Activated T-cell treated with anti-CD3 and anti-CD28 coated beads for 48 hours (primary cell): ENCODE measurements at regions not wholly inside any gene's neighbourhood (a gene's known extent, or its start where the extent isn't known, plus 50 kb on each side); places are given as distances from the start of the nearest gene placed in this dataset.

ENCODE experiments used
- DNase-seq: peaks from one replicate; pipeline ENCODE4 v3.0.0-alpha.2; 2020; ENCODE audit warnings: low read depth

DNA sequence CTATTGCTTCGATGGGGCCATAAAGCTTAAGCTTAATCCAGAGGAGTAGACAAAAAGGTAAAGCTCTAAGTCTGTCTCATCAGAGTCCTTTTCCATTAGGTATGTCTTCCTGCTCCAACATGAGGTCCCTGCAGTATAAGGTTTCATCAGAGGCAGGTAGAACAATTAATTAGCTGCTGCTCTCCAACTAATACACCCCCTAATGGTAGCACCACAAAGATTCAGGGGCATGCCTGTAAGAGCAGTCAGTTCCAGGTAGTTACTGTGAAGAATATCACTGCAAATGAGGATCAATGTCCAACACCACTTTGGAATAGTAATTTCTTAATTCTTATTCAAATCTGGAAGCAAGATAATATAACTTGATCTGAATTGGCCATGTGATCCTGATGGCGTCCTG lies 160.3 kb upstream of the ESRRG start:
- no peak for DNase-seq

DNA sequence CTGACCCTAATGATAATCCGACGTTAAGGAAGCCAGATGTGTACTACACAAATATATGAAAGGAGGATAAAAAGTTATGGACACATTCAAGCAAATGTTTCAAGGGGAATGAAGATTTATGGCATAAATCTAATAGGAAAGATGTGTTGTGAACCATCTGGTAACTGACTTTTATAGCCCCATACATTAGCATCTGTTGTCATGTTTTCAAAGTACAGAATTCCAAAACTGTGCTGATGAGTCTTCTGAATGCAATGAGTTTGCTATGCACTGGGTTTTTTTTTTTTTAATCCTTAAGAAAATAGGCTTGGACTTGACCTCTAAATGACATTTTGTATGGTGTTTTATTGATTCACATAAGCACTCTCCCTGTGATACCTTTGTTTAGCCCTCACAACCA lies 158.5 kb upstream of the ESRRG start:
- DNase-seq, result no peak

DNA sequence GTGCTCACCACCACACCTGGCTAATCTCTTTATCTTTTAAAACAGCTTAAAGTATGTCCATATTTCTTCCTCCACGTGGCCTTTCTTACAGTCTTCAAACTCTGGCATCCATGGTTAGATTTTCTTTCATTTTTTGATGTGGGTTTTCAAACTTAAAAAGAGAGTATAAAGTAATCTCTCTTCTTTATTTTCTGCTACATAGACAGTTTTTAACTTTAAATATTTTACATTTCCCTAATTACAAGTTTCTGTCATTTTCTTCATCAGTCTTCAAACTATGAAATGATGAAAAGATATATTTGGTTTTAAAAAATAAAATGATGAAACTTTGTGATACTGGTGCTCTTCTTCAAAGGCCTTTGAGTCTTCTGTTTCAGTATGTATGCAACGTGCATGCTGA lies 143.5 kb upstream of the ESRRG start:
- DNase-seq, result no peak

DNA sequence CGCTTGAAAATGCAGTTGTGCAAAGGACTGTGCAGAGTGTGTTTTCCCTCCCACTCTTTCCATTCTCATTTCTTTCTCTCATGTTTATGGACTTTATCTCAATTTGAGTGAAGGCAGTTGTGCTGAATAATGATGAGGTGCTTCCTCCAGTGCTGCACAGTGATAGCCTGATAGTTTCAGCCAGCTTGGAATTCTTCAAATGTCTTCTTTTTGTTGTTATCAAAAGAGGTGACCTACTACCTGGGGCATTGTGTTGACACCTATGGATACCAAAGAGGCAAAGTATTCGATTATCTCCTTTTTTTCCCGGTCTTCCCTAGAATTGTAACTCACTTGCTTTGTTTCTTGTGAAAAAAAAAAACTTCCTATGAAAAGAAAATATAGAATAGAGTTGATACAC lies 132.6 kb upstream of the ESRRG start:
- DNase-seq, result no peak

DNA sequence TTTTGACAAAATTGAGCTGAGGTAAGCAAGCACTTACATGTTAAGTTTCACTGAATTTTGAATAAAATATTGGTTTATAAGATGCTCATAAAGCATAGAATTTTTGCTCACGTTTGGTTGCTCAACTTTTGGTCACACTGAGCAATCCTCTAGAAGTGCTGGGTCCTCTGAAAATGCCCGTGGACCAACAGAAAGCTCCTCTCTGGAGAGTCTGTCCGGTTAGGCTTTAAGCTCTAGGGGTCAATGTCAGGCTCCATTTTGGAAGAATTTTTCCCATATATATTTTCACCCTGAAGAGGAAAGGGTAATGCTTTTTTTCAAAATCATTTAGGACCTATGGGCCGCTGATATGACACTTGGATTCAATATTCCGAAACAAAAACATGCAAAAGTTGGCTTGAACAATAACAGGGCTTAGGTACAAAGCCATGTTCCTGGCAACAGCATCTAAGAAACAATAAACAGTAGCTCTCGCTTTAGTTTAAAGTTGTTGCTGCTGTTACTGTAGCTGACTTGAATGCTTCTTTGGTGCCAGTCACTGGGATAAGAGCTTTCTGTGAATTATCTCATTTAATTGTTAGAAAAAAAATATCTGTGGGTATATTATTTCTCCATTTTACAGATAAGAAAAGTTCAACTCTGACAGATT lies 131.7 kb upstream of the ESRRG start:
- DNase-seq, result no peak

DNA sequence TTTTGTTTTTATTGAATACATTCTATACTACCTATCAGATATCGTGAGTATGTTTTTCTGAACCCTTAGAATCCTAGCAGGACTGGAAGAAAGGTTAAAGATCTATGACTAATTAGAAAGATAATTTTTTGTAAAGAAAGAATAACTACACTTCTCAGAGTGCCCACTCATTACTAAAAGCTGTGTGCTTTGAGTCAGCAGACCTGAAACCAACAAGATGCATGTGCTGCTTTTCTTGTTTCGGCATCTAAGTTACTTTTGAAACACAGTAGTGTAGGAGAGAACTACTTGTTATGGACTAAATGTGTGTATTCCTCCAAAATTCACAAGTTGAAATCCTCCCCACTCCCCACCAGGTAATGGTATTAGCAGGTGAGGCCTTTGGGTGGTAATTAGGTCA lies 127.8 kb upstream of the ESRRG start:
- DNase-seq, result no peak

DNA sequence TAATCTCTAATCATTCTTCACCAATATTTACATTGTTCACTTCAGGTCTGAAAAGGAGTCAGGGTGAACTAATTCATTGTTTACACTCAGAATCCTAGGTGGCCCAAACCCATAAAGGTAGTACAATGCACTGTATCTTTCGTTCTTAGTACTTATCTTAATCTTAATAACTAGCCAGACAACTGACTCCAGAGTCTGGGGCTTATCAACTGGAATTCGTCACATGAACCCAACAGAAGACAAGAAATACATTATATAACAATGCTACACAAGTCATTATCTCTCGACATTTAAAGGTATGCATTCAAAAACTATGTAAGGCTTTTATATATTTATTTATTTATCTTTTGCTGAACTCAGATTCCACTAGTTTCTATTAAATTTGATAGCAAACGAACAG lies 125.9 kb upstream of the ESRRG start:
- DNase-seq, result no peak

DNA sequence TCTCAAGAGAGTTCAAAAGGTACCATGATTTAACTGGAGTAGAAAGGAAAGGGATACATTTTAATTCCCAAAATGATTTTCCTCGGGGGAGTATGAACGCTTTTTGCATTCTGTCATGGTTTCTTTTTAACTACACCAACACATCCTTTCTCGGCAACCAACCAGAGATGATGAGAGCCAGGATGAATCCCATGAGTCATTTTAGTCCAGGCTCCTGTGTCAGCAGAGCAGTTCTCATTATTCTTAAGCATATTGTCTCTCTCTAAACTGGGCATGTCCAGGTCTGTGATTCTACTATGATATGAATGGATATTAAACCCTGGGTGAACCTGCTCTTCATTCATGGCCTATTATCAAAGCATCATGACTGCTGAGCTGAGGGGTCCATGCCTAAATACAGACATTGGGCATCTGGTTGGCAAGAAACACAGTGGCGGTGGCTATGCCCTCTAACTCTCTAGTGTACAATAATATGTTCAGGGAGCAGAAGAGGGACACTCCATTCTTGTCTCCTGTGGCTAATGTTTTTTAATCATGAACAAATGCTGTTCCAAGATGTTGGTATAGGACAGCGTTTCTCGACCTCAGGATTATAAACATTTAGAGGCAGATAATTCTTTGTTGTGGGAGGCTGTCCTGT lies 124.3 kb upstream of the ESRRG start:
- DNase-seq, result no peak

DNA sequence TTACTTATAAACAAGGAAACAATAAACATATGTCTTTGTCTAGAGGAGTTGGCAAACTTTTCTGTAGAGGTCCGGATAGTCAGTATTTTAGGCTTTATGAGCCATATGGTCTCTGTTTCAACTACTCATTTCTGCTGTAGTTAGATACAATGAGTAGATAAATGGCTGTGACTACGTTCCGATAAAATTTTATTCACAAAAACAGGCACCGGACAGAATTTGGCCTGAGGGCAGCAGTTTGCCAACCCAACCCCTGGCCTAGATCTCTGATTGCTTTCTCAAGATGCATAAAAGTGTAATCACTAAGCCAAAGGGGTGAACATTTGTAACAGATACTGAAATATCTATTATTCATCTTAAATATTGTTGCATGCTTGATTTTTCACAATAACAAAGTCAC lies 123.1 kb upstream of the ESRRG start:
- no peak for DNase-seq

DNA sequence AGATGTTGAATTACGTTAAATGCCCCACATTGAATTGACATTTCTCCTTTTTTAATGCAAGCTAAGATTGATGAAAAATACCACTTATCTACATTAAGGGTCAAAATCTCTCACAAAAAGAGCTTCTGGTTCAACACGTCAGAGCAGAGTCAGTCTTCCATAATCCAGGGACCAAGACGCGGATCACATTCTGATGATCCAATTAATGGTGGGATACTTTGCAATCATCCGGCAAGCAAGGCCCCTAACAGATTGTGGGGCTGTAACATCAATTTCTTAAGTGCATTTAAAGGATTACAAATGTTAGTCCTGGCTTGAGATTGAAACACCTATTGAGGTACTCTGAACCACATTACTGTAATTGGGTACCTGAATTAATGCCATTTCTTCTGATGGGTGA lies 120.2 kb upstream of the ESRRG start:
- DNase-seq, result no peak

DNA sequence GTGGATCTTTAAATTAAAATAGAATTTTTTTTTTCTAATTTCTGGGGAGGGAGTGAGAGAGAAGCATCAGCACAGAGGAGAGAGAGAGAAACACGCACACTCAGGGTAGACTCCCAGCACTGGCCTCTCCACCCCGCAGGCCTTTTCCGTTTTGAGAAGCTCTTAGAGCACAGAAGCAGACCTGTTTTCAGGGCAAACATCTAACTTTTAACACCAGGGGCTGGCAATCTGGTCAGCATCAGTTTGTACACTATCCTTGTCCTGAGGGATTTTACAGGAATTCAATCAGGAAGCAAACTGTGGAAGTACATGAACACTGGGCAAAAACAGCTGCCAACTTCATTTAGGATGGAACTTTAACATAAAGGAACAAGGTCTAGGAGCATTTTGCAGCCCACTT lies 117.9 kb upstream of the ESRRG start:
- no peak for DNase-seq

DNA sequence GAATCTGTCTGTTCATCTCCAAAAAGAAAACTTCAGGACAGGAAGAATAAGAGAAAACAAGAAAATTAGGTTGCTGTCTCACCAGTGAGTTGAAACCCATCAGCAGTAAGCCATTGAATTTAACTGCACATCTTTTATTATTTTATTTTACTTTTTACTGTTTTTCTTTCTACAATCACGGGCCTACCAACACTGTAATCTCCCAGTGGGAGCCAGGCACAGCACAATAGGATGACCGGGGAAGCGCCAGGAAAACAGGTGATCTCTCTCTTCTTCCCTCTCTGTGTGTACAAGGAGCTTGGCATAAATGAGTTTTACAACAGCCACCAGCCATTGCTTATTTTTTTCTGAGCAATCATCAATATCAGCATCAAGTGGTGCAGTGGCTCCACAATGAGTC lies 113.1 kb upstream of the ESRRG start:
- no peak for DNase-seq

DNA sequence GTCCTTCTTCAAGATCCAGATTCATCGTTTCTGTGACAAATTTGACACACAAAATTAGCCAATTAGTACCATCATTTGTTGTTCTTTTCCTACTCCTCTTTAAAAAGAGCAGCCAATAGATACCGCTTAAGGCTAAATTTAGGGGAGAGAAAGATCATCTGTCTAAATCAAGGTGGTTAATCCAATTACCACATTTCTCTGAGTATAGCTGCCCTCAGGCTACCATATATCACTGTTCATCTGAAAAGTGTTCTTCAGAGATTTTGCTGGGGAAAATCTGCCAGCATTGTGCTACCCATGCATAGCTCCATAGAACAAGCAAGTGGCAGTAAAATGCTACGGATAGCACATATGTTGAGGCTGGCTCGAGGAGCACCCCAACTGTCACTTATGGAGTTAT lies 110.3 kb upstream of the ESRRG start:
- DNase-seq, result no peak

DNA sequence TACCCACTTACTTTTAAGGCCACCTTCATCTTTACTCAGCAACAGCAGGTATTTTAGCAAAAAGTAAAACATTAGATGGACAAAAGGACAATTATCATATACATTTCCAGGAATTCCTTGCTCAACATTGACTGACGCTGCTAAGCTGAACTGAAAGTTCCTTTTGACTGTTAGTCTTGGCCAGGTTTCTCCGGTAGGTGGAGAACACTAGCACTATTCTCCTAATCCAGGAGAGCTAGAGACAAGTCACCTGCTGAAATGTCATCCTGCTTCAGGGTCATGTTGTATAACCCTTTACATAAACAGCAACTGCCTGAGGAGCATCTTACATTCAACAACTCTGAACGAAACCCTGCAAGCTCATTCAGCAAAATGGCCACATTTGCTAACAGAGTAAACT lies 109.0 kb upstream of the ESRRG start:
- DNase-seq, result no peak

DNA sequence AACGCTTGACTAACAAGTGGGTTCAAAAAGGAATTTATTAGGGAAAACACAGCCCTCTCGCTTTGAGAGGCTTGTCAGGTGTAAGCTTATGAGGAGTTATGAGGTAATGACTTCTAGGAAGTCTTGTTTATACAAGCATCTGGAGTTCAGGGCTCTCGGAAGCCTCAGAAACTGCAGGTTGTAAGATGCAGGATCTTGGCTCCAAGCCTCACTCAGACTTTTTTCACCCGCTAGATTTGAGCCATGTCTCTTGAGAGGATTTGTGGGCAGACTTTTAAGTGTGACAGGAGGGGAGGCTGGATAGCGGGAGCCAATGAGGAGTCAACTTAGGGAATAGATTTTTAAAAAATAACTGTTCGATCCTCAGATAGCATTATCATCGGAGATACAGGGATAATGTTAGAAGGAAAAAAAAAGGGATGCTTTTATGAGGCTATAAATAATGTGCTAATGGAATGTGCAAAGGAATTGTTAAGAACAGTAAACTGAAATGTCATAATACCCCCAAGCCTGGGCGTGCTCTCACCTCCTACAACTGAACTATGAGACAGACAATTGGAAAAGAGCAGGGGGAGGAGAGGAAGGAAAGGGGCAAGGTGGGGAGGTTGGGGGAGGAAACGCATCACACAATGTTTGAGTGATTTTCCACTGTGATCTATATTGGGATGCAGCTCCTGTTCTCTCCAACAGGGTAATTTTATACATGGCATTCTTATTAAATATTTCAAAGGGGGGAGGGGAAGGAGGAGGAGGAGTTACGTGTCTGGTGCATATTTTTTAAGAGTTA lies 107.4 kb upstream of the ESRRG start:
- no peak for DNase-seq

DNA sequence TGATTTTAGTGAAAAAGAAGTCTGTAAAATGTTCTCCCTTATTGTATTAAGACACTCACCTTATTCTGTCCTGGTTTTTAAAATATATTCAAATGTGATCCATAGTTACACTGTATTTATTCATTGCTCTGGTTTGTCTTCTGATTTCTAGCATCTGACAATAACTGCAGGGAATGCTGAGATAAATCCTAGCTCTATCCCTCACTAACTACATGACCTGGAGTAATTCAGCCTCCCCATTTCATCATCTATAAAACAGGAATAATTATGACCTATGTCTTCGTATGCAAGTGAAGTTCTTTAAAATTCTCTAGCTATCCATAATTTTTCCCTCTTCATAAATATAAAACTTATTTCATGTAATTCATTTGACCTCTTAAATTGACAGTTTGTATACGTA lies 104.0 kb upstream of the ESRRG start:
- no peak for DNase-seq

DNA sequence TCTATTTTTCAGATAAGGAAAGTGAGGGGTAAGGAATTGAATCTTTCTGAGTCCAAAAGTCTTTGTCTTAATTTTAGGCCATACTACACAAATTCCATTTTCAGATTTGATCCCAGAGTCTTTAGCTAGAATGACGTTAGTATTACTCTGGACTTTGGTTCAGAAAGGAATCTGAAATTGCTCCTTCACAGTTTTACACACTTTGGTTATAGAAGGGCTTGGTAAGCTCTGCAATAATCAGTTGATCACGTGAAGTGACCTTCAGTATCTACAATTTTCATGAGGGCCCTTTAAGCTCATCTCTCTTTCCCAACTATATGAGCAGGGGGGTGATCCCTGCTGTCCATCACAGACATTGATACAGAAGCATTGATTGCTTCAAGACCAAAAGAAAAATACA lies 103.4 kb upstream of the ESRRG start:
- DNase-seq, result no peak

DNA sequence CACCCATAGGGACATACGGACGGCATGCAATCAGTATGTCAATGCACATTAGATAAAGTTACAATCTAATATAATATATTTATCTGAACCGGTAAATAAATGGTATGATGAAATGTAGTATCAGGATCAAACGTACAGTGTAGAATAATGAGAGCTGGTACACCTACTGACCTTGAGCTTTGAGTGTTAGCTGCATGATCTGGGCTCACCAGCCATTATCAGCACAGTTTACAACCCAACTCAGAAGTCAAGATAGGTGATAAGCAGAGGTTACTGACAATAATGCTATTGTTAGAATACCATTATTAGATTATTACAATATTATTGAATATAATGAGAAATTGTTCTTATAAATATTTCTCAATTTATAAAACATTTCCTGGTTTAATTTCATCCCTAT lies 103.0 kb upstream of the ESRRG start:
- DNase-seq, result no peak

DNA sequence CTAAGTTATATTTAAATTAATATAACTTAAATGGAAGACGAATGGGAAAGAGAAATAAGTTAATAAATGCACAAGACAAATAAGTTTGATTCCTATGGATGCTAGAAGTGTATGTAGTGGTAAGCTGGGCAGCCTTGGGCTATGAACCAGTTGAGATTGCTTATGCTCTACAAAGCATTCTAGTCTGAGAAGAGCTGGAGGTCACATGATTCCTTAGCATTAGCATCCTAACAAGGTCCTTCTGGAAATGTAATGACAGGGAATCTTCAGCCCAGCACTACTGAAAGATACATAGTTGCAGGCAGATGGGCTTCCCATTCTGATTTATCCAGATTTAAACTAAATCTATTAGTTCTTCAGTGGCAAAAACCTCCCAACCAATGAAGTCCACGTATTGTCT lies 102.3 kb upstream of the ESRRG start:
- no peak for DNase-seq

DNA sequence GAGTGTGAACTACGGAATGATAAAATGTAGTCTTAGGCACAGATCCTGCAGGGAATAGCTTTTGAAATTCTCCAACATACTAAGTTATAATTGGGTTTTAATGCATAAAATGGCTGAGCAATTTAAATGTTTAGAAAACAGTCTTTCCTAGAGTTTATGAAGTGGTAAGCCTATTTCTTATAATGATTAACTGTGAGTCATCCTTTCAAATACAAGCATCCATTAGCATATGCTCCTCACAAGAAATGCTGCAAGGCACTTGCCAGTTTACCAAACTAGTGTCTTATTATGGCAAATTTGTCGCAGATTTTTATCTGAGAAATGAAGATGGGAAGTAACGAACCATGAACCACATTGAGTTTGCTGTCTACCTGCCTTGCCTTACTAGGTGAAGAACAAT lies 101.3 kb upstream of the ESRRG start:
- no peak for DNase-seq

DNA sequence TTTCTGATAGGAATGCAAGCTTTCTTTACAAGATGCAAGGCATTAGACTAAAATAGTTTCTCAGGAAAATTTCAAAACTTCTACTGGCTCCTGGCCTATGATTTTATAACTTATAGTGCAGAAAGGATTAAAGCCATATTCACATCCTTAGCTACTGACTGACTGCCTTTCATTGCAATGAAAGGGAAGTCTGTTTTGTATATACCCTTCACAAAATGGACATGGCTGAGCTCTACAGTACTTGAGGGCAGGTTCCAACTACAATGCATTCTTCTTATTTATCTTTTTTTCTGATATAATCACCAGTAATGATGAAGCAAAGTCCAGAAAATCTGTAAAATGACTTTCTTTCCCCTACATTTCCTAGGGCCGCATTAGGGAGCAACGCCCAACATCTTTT lies 100.5 kb upstream of the ESRRG start:
- no peak for DNase-seq

DNA sequence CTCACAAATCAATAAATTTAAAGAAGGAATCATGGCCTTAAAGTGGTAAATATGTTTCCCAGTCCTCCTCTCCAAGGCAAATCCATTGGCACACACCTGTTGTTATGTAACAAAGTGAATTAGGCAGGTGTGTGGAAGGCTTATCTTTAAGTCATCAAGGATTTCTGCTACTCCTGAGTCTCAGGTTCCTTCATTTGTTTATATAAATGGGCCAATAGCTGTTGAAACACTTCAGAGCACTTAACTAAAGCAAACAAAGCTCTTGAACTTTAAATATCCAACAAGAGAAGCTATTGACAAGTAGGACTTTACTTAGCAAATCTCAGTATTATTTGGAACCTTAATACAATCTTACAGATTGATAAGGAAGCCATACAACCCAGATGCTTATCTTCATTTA lies 99.3 kb upstream of the ESRRG start:
- no peak for DNase-seq

DNA sequence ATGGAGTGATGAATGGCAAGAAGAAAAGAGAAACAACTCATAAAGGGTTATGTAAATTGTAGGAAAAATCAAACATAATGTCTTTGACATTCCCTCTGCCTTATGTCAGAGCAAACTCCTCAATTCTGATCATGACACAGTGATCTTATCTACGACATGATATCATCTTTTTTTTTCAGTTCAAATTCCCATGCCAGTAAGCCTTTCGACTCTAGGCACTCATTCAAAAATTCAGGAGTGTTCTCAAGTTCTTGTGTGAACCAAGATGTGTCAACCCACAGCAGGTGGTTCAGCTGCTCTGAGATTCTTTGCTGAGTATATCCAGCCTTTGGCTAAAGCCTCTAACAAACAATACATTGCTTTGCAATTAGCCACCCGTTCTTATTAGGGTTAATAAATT lies 97.1 kb upstream of the ESRRG start:
- no peak for DNase-seq

DNA sequence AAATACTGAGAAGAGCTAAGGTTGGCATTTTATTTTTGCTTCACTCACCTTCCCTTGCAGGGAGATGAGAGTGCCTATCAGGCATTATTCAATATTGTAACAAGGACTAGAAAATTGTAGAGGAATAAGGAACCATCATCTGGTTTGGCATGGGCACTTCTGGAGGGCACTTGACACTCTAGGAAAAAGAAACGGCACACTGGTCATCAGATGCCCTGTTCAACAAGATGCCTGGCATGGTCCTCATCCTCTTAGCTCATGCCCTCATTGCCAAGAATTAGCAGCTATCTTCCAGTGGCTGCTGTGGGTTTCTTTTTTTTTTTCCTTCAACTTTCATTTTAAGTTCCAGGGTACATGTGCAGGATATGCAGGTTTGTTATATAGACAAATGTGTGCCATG lies 95.1 kb upstream of the ESRRG start:
- DNase-seq, result no peak
